ENCODE measurements at regions not wholly inside any gene's neighbourhood (a gene's known extent, or its start where the extent isn't known, plus 50 kb on each side); places are given as distances from the start of the nearest gene placed in this dataset.

DNA sequence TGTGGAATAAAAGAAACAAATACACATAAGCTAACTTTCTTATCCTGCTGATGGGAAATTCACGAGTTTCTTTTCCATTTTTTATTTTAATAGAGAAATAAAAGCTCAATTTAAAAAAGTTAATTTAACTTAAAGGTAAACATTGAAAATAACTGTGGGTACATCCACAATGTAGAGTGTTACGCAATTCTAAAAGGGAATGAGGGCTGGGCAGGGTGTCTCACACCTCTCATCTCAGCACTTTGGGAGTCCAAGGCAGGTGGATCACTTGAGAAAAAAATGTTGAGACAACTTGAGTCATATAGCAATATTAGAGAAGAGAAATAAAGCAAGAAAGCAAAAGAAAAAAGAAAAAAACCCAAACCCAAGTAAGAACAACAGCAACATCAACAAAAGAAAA is 207.0 kb downstream of the DIPK2A start:
- in situ Hi-C loops (cut with HindIII; ENCODE audit: low pct_unique_long_range_greater_than_20kb, low sequenced_read_pairs), result no loop called here
- no peak for DNase-seq (ENCODE audit: low read depth)

DNA sequence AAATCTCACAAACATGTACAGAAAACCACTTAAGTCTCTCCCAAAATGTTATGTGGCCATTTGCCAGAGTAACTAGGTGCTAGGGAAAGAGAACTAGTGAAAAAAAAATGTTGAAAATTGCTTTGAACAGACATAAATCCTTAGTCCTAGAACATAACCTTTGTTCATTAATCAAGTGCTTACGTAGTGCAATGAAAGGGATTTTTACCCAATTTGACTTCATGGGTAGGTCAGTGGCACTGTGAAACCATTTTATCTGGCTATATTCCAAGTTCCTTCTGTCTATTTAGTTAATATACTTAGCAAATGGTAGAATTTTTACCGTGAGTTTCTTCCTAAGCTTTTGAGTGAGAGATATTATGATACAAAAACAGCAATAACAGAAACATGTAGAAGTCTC is 209.4 kb downstream of the DIPK2A start:
- no peak for DNase-seq (ENCODE audit: low read depth)
- in situ Hi-C loops (cut with HindIII; ENCODE audit: low pct_unique_long_range_greater_than_20kb, low sequenced_read_pairs), result no loop called here

DNA sequence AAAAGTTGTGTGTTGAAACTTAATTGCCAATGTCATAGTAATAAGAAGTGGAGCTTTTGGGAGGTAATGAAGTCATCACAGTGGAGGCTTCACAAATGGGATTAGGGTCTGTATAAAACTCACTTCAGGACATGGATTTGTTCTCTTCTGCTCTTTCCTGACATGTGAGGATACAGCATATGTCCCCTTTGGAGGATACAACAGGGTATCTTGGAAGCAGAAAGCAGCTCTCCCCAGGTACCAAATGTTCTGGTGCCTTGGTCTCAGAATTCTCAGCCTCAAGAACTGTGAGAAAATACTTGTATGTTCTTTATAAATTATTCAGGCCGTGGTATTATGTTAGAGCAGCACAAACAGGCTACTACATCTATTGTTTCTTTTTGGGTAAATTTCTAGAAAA is 210.9 kb downstream of the DIPK2A start:
- no peak for DNase-seq (ENCODE audit: low read depth)
- in situ Hi-C loops (cut with HindIII; ENCODE audit: low pct_unique_long_range_greater_than_20kb, low sequenced_read_pairs), result no loop called here

DNA sequence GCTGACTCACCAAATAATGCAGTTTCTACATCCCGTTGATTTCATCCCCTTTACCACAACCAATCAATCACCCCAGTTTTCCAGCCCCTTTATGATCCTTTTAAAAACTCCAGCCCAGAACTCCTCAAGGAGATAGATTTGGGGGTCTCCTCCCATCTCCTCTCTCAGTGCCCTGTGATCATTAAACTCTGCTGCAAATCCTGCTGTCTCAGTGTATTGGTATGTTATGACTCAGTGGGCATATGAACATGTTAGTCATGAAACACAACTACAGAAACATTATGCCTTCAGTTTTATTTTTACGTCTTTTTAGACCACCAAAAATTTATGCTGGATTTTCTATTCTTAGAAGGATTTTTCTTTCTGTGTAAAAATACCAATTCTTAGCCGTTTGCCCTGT is 213.7 kb downstream of the DIPK2A start:
- no peak for DNase-seq (ENCODE audit: low read depth)
- in situ Hi-C loops (cut with HindIII; ENCODE audit: low pct_unique_long_range_greater_than_20kb, low sequenced_read_pairs), result no loop called here

DNA sequence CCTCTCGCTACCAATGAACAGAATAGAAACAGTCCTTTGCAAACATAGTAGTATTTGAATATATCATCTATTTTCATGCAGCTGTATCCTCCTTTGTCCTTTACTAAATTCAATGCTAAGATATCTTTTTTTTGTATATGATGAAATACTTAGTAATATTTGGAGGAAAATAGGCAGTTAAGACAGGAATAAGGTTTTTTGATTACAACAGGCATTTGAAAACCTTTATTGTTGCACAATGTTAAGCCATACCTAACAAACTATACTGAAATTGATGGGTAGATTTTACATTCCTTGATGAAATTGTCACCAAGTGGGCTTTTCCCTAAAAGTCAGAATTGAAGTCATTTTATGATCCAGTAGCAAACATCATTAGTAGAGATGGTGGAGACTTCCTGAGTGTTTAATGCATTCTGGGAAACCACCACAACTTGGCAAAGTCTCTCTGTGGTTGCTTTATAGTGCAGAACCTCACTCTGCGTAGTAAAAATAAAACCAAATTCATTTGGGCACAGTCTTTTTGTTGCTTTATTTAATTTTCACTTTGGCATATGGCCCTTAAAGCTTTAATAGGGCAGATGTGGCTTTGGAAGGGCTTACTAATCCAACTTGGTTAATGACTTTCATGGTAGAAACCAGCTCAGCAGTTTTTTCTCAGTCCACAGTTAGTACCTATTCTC is 216.0 kb downstream of the DIPK2A start:
- DNase-seq (ENCODE audit: low read depth), result no peak

DNA sequence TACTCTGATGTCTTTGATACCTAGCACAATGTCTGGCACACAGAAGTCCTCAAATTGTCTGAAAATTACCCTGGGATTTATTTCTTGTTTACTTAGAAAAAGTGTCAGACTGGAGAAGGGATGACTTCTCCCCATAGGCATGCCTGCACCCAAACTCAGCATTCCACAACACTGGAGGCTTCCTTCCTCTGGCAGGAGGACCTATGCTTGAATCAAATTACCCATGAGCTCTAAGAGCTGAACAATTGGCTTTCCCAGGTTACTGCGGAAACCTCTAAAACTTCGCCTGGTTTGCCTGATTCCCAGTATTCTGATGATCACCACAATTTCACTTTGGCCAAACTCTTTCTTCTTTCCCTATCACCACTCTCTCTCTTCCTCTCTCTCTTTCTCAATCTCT is 217.4 kb downstream of the DIPK2A start:
- no peak for DNase-seq (ENCODE audit: low read depth)
- in situ Hi-C loops (cut with HindIII; ENCODE audit: low pct_unique_long_range_greater_than_20kb, low sequenced_read_pairs), result no loop called here

More for the DNA sequence above, 216.0 kb downstream of the DIPK2A start:
- in situ Hi-C loops (cut with HindIII; ENCODE audit: low pct_unique_long_range_greater_than_20kb, low sequenced_read_pairs), result no loop called here

DNA sequence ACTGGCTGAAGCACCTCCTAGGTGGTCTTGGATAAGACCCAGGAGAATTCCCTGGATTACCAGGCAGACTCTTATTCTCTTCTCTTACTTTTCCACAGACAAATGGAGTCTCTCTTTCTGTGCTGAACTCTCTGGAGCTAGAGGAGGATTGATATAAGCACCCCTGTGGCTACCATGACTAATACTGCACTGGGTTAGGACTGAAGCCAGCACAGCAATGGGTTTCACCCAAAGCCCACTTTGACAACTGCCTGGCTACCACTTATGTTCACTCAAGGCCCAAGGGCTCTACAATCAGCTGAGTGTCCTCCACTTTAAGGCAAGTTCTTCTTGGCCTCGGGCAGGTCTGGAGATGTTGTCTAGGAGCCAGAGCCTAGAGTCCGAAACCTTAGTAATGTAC is 225.5 kb downstream of the DIPK2A start:
- DNase-seq (ENCODE audit: low read depth), result no peak
- in situ Hi-C loops (cut with HindIII; ENCODE audit: low pct_unique_long_range_greater_than_20kb, low sequenced_read_pairs), result no loop called here

DNA sequence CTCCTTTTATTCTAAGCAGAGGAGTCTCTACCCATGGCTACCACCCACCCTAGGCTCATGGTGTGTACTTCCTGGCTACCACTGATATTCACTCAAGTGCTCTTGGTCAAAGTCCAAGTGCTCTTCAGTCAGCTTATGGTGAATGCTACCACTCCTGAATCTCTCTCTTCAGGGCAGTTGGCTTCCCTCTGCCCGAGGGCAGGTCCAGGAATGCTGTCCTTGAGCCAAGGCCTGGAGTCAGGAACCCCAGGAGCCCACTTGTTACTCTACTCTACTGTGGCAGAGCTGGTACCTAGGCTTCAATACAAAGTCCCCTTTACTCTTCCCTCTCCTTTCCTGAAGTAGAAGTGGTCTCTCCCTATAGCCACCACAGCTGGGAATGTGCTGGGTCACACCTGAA is 226.0 kb downstream of the DIPK2A start:
- DNase-seq (ENCODE audit: low read depth), result no peak

DNA sequence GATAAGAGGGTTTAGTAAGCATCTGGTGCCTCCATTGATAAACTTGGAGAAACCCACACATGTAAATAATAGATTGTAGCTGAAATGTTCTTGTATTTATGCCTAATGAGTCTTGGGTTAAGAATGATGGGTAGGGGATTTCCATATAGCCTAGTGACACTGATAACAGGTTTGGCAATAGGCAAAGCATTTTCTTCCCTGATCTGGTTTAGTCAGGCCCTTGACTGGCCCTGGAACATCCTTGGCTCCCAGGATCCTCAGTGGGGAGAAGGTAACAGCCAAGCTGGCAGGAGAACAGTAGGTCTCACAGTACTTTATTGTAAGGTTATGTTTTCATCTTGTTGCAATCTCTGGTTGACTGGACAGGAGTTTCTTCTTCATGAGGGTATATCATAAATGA is 228.4 kb downstream of the DIPK2A start:
- in situ Hi-C loops (cut with HindIII; ENCODE audit: low pct_unique_long_range_greater_than_20kb, low sequenced_read_pairs), result no loop called here

More for the DNA sequence above, 226.0 kb downstream of the DIPK2A start:
- in situ Hi-C loops (cut with HindIII; ENCODE audit: low pct_unique_long_range_greater_than_20kb, low sequenced_read_pairs), result no loop called here

DNA sequence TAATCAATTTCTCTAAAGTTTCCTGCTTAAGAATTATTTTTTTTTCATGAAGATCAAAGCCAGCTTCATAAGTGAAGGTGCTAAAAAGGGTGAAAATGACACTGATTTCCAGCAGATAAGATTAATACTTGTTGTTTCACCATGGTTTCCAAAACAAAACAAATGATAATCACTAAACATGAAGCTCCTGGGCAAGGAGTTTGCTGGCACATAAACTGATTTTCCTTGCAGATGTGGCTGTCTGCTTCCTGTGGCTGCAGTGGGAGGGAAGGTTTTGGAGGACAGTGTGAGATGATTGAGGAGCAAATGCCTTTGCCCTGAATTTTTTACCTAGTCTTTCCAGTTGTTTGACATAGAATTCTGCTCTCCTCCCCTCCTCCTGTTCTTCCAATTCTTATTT is 228.8 kb downstream of the DIPK2A start:
- no peak for DNase-seq (ENCODE audit: low read depth)

More for the DNA sequence above, 228.4 kb downstream of the DIPK2A start:
- no peak for DNase-seq (ENCODE audit: low read depth)

DNA sequence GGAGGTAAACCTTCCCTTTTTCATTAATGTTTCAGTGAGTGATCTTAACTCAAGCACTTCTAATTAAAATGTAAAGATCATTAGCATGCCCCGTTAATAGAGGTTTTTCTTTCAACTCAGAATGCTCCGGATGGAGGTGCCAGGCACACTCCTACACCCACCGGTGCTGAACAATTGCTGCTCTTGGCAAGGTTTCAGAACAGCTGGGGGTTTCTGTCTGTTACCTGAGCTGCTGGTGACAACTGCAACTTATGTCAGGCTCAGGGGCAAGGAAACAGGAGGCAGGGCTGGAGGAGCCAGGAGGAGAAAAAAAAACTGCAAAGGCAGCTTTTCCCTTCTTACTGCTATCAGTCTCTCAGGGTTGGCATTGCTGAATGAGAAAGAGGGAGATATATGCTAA is 250.1 kb downstream of the DIPK2A start:
- in situ Hi-C loops (cut with HindIII; ENCODE audit: low pct_unique_long_range_greater_than_20kb, low sequenced_read_pairs), result no loop called here

More for the DNA sequence above, 228.8 kb downstream of the DIPK2A start:
- in situ Hi-C loops (cut with HindIII; ENCODE audit: low pct_unique_long_range_greater_than_20kb, low sequenced_read_pairs), result no loop called here

DNA sequence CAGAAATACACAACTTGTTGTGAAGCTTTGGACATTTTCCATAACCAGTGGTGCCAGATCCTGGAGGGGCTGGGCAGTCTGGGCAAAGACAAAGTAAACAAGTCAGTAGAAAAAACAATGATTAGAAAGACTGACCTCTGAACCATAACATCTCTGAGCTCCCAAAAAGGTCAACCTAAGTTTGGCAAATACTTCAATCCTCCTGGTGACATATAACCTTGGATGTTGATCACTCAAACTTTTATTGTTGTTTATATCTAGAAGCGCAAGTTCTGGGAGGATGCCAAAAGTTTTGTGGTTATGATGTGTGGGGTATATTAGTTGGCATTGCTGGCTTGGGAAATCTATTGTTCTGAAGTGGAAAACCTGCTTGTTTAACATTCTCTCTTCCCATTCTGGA is 257.7 kb downstream of the DIPK2A start:
- DNase-seq (ENCODE audit: low read depth), result no peak
- in situ Hi-C loops (cut with HindIII; ENCODE audit: low pct_unique_long_range_greater_than_20kb, low sequenced_read_pairs), result no loop called here

More for the DNA sequence above, 250.1 kb downstream of the DIPK2A start:
- no peak for DNase-seq (ENCODE audit: low read depth)

DNA sequence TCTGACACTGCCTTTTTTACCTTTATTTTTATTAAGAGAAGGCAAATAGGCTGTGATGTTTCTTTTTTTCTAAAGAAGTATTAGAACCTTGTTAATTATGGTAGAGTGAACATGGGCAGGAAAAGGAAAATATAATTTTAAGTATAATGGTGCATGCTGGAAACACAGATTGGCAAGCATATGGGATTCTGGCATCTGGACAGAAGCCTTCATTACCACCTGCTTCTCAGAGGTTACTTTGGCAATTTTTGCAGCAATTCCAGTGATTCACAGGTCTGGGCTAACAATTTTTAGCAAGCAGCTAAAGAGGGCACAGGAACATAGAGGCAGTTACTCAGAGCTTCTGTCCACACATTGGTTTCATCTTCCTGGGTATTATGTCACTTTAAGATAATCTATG is 258.3 kb downstream of the DIPK2A start:
- DNase-seq (ENCODE audit: low read depth), result no peak
- in situ Hi-C loops (cut with HindIII; ENCODE audit: low pct_unique_long_range_greater_than_20kb, low sequenced_read_pairs), result no loop called here

DNA sequence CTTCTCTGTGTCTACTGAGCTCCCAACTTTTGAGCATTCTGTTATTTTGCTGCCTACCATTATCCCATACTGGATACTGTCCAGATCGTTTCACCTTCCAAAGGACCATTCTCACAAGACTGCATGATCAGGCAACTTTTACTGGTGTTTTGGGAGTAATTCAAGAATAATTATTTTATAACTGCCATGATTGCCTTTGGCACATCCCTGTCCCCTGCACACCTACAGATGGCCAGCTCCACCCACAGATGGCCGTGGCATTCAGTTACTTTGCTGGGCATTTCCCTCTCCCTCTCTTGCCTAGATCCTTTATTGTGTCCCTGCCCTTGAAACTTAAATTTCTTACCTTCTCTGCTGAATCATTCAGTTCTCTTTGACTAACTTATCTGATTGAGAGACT is 263.9 kb downstream of the DIPK2A start:
- no peak for DNase-seq (ENCODE audit: low read depth)
- in situ Hi-C loops (cut with HindIII; ENCODE audit: low pct_unique_long_range_greater_than_20kb, low sequenced_read_pairs), result no loop called here

DNA sequence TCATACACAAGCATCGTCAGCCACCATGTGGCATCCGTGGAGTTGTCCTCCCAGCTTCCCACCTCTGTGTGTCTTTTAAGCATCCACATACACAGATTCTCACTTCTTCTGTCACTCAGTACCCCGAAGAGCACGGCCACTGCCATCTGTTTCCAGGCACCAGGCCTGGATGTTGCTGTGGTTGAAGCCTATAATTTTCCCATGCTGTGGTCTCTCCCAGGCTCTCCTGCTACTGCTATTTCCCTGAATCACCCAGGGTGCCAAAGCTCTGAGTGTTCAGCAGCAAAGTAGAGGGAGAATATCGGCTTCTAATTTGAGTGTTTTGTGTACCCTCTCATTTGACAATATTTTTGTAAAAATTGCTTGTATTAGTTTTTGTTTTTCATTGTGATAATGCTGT is 265.7 kb downstream of the DIPK2A start:
- in situ Hi-C loops (cut with HindIII; ENCODE audit: low pct_unique_long_range_greater_than_20kb, low sequenced_read_pairs), result no loop called here
- no peak for DNase-seq (ENCODE audit: low read depth)

DNA sequence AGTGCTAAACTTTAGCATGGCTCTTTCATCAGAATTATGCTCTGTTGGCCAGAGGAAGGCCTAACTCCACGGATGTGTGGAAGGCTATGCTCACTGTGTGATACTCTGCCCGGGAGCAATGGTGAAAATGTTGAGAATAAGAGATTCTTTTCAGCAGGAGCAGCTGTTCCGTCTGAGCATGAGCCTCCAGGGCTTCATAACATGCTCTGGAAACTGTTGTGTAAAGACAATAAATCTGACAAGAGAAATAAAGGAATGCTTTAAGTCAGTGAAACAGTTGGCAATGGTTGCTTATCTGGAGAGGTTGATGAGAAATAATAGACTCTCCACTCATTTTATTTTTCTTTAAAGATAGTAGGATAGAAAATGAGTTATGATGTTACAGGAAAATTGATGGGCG is 269.8 kb downstream of the DIPK2A start:
- DNase-seq (ENCODE audit: low read depth), result no peak
- in situ Hi-C loops (cut with HindIII; ENCODE audit: low pct_unique_long_range_greater_than_20kb, low sequenced_read_pairs), result no loop called here

DNA sequence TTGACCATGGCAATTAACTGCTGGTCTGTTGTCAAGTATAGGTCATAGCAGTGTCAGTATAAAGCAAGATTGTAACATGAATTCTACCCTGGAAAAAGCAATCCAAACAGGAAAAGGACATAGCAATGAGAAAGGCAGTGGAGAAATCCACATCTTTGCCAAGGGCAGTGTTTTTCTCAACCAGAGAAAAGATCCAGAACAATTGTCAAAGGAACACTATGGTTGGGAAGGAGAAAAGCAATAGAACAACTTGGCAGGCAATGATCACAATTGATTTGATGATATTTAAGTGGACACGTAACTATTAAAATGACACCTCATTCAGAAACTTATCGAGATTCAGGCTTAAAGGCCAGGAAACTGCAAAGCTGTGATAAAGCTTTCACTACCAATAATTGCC is 271.1 kb downstream of the DIPK2A start:
- DNase-seq (ENCODE audit: low read depth), result no peak
- in situ Hi-C loops (cut with HindIII; ENCODE audit: low pct_unique_long_range_greater_than_20kb, low sequenced_read_pairs), result no loop called here

DNA sequence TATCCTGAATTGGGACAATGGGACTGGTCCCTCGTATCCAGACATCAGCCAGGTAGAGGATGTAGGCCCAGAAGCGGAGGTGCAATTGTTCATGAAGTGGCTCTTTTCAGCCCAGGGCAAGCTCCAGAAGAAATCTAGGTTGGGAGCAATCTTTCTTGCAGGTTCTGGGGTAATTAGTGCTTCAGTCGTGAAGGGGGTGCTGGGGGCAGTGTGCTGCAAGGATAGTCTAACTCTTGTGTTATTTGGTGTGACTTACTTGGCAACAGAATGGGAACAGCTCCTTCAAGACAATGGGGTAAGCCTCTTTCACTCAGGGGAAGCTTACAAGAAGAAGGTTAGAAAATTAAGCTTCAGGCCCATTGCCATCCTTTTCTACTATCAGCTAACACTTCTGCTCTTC is 273.0 kb downstream of the DIPK2A start:
- DNase-seq (ENCODE audit: low read depth), result no peak
- in situ Hi-C loops (cut with HindIII; ENCODE audit: low pct_unique_long_range_greater_than_20kb, low sequenced_read_pairs), result no loop called here

DNA sequence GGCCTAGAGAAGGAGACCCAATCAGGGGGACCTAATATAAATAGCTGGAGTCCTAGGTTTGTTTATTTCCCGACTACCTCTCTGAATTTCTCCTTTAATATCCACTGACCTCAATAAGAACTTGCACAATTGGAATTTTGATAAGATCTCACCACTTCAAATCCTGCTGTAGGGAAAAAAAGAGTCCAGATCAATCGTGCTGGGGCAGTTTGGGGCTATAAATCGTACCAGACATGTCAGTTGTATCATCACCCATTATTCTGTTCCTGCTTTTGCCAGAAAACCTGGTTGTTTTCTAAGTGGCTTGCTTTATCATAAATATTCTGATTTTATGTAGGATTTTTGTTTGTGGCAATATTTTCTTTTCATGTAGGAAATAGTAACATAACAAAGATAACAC is 281.3 kb downstream of the DIPK2A start:
- in situ Hi-C loops (cut with HindIII; ENCODE audit: low pct_unique_long_range_greater_than_20kb, low sequenced_read_pairs), result no loop called here
- DNase-seq (ENCODE audit: low read depth), result no peak

DNA sequence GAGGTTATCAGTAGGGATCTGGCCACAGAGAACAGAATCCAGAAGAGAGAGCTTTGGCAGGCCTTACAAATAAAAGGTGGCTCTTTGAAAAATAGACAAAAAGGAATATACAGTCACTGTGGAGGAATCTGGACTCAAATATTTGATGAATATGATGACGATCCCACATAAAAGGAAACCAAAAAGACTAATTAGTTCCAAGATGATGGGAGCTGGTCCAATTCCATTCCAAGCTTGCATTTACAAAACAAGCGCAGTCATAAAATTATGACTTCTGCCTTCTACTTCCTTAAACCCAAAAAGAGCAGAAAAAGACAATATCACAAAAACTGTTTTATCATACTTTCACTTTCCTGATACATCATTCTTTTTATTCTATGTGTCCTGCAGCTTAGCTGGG is 285.8 kb downstream of the DIPK2A start:
- in situ Hi-C loops (cut with HindIII; ENCODE audit: low pct_unique_long_range_greater_than_20kb, low sequenced_read_pairs), result no loop called here

DNA sequence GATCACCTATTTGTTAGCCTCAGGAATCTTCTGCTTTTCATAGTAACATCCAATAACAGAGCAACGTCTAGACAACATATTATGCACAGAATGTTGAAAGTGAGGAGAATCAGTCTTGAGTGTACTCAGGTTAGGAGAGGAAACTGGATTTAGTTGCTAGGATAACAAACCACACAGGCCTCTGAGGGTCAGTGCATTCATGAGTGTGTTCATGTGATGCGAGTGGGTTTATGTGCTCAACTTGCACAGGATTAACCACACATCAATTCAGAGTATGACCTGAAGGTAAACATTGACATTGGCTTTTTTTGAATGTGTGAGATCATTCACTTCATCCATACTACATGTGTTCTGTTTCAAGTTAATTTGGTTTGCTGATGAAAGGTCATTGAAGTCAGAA is 287.6 kb downstream of the DIPK2A start:
- in situ Hi-C loops (cut with HindIII; ENCODE audit: low pct_unique_long_range_greater_than_20kb, low sequenced_read_pairs), result no loop called here
- no peak for DNase-seq (ENCODE audit: low read depth)

More for the DNA sequence above, 285.8 kb downstream of the DIPK2A start:
- DNase-seq (ENCODE audit: low read depth), result no peak

All from Caki2 (cell line).